Heart right ventricle (tissue), 16 donors: ENCODE measurements at regions not wholly inside any gene's neighbourhood (a gene's known extent, or its start where the extent isn't known, plus 50 kb on each side); places are given as distances from the start of the nearest gene placed in this dataset.

ENCODE experiments used
- ATAC-seq, 8 donors: fragments of 200-7000 bp; cut with Tn5 transposase; one replicate each; pipeline ENCODE4 v1.9.1; 2020; ENCODE audit warnings: mild to moderate bottlenecking in 8 of 8, moderate library complexity in 8 of 8, moderate number of reproducible peaks in 1 of 8
- DNase-seq, 2 donors: peaks; one replicate each; pipeline ENCODE4 v3.0.0-alpha.2; 2020
- H3K27ac ChIP-seq, 10 donors: fragments of 200-600 bp; sonication (generic) in 2 of 10; one replicate each; pipeline versions ENCODE4 v1.5.0 to v1.8.0; 2020 to 2022; ENCODE audit warnings: mild to moderate bottlenecking in 3 of 10
- H3K27me3 ChIP-seq, 7 donors: fragments of 200-600 bp; one replicate each; pipeline ENCODE4 v1.8.0; 2021 to 2022; ENCODE audit warnings: mild to moderate bottlenecking in 2 of 7
- H3K36me3 ChIP-seq, 9 donors: fragments of 200-600 bp; sonication (generic) in 1 of 9; one replicate each; pipeline versions ENCODE4 v1.5.0 to v1.8.0; 2020 to 2022; ENCODE audit warnings: mild to moderate bottlenecking in 2 of 9
- H3K4me1 ChIP-seq, 9 donors: fragments of 200-600 bp; sonication (generic) in 1 of 9; one replicate each; pipeline versions ENCODE4 v1.5.0 to v1.8.0; 2020 to 2022; ENCODE audit warnings: mild to moderate bottlenecking in 4 of 9
- H3K4me3 ChIP-seq, 10 donors: fragments of 200-600 bp; sonication (generic) in 2 of 10; one replicate each; pipeline versions ENCODE4 v1.5.0 to v1.8.0; 2020 to 2022; ENCODE audit warnings: mild to moderate bottlenecking in 7 of 10, moderate library complexity in 2 of 10
- H3K9me3 ChIP-seq, 11 donors: fragments of 200-600 bp in 10 of 11; sonication (generic) in 2 of 11; one replicate each; pipeline versions ENCODE4 v1.5.0 to v1.8.0; 2013 to 2022; ENCODE audit warnings: mild to moderate bottlenecking in 2 of 11, control low read depth in 1 of 11, moderate library complexity in 1 of 11
- CTCF ChIP-seq, 9 donors: fragments of 200-600 bp; sonication (generic) in 2 of 9; IDR thresholded peaks; one replicate each; pipeline versions ENCODE4 v1.5.0 to v1.8.0; 2021 to 2022; ENCODE audit warnings: antibody characterized with exemption in 9 of 9, mild to moderate bottlenecking in 5 of 9, moderate library complexity in 1 of 9
- WGBS, 2 donors: extraction: QIAGEN DNeasy Blood & Tissue Kit; methylation state at CpG; one replicate each; pipeline ENCODE4 v1.1.7; 2013; ENCODE audit warnings: inconsistent platforms in 1 of 2; 5-methylcytosine and 5-hydroxymethylcytosine counted together
- intact Hi-C, 10 donors: fragments of 100-400 bp; cut with DNase I; formaldehyde crosslinking; loops; one replicate each; pipeline versions ENCODE4 v1.11.1 to v1.14.2; 2022
- donor health status: Arrhythmogenic right ventricular cardiomyopathy.
- donor health status: ischemic (EF 13 %, LVEDD 7.1; RV severe dilation, severe dysfunction).
- donor health status: healthy with polysubstance abuse.
- donor health status: DM: no; HTN: yes; CAD: no.
- donor health status: DM: no; HTN: no; CAD: no.
- donor health status: ischemic (EF 25% LVEDD 6.9; RV normal size, moderate dysfunction).
- donor health status: ischemic (EF 25% LVEDD 5.7; RV mildly dilated, moderate dysfunction).
- donor health status: healthy.
- donor health status: DM: yes; HTN: yes; CAD: no.
- donor health status: Ischemic cardiomyopathy.
- donor health status: ischemic (EF 35%, LVEDD 5.7; RV mildly dilated, moderate dysfunction).
- donor health status: nonischemic (EF 11% LVEDD 7.7; RV severe dilation, severe dysfunction).
- donor health status: DM: yes; HTN: yes; CAD: no.
- donor health status: PGD.
- donor health status: ischemic (EF 29% LVEDD 5.4; RV normal size, mild dysfunction).
- donor health status: nonischemic (EF 23%, LVEDD 6.1; RV moderate dilation, normal function).

- H3K4me1 ChIP-seq: no peaks in the 10 kb centered on the region
- no peaks in the 10 kb centered on the region for H3K36me3 ChIP-seq
- DNase-seq (no peak), ATAC-seq (no peak)
- H3K27me3 ChIP-seq: peaks cover 0 to 49% (median 30%) of the 10 kb centered on the region in 7 donors
- intact Hi-C loops: no loop called here
- 86 to 94% methylated on average over 2 of the region's 2 CpGs for WGBS, 2 donors
- H3K9me3 ChIP-seq: peaks cover 0 to 19% (median 8%) of the 10 kb centered on the region in 11 donors
- H3K4me3 ChIP-seq: no peak overlapping the region
- no peak overlapping the region for H3K27ac ChIP-seq
- no peak for TF ChIP-seq CTCF (IDR thresholded peaks at IDR 0.05)
Observed at GRCh38 chr1:37233606-37234005, 199.3 kb upstream of the GRIK3 start.

- DNase-seq: no peak
- H3K36me3 ChIP-seq: no peaks in the 10 kb centered on the region
- H3K4me1 ChIP-seq: no peaks in the 10 kb centered on the region
- 11 to 13% methylated on average over 12 of the region's 12 CpGs for WGBS, 2 donors
- peaks cover 0 to 56% (median 42%) of the 10 kb centered on the region in 7 donors for H3K27me3 ChIP-seq
- no peak for TF ChIP-seq CTCF (IDR thresholded peaks at IDR 0.05)
- intact Hi-C loops: no loop called here
- H3K9me3 ChIP-seq: peaks cover 0 to 19% (median 8%) of the 10 kb centered on the region in 11 donors
- no peak for ATAC-seq
- no peak overlapping the region for H3K4me3 ChIP-seq
- H3K27ac ChIP-seq: no peak overlapping the region
Observed at GRCh38 chr1:37234941-37235418, 200.7 kb upstream of the GRIK3 start.

- Histone ChIP-seq H3K27ac (no peak overlapping the region), H3K9me3 (no peaks in the 10 kb centered on the region), H3K27me3 (peaks cover 0 to 68% (median 55%) of the 10 kb centered on the region in 7 donors), H3K4me1 (no peaks in the 10 kb centered on the region), H3K36me3 (no peaks in the 10 kb centered on the region), H3K4me3 (no peak overlapping the region)
- ATAC-seq (no peak), DNase-seq (no peak)
- intact Hi-C loops: no loop called here
- TF ChIP-seq CTCF (IDR thresholded peaks at IDR 0.05): no peak
- 55 to 59% methylated on average over 2 of the region's 2 CpGs for WGBS, 2 donors
Observed at GRCh38 chr1:37237948-37238347, 203.6 kb upstream of the GRIK3 start.

GRCh38 chr1:37238364-37239224, 204.3 kb upstream of the GRIK3 start:
- H3K9me3 ChIP-seq: no peaks in the 10 kb centered on the region
- H3K27ac ChIP-seq: no peak overlapping the region
- H3K4me1 ChIP-seq: no peaks in the 10 kb centered on the region
- no peak for TF ChIP-seq CTCF (IDR thresholded peaks at IDR 0.05)
- no peak for DNase-seq
- intact Hi-C loops: no loop called here
- peaks cover 0 to 65% (median 51%) of the 10 kb centered on the region in 7 donors for H3K27me3 ChIP-seq
- H3K4me3 ChIP-seq: no peak overlapping the region
- WGBS, 2 donors: 48 to 53% methylated on average over 11 of the region's 11 CpGs
- no peak for ATAC-seq
- H3K36me3 ChIP-seq: no peaks in the 10 kb centered on the region
